ENCODE measurements at regions not wholly inside any gene's neighbourhood (a gene's known extent, or its start where the extent isn't known, plus 50 kb on each side); places are given as distances from the start of the nearest gene placed in this dataset.

DNA sequence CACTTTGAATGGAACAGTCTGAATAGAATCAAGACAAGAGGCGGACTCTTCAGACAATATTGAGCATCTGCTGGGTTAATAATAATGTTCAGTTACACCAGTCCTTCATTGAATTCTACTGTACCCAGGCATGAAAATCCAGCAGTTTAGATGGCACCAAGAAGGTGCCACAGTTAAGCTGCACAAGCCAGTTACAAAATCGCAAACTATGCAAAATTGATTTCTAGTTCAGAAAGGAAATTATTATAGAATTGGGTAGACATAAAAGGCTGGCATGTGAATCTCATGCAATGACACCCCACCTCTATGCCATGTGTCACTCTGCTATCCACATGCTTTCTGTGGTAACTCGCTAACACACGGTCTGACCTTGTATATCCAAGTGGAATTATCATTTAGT, 105.8 kb upstream of the VCX3A start:
- no peak for TF ChIP-seq CTCF (IDR thresholded peaks at IDR 0.05; ENCODE audit: unreplicated experiment)
- no peak overlapping the region for H3K27ac Mint-ChIP-seq

GRCh38 chrX:6614506-6614905, 79.6 kb upstream of the VCX3A start:
- Mint-ChIP-seq H3K4me3 (ENCODE audit: low read depth) (no peak overlapping the region), H3K4me1 (ENCODE audit: low read depth) (no peaks in the 10 kb centered on the region), H3K27ac (no peak overlapping the region), H3K36me3 (ENCODE audit: insufficient read depth) (no peaks in the 10 kb centered on the region), H3K27me3 (no peaks in the 10 kb centered on the region), H3K9me3 (ENCODE audit: low read depth) (peaks cover 8% of the 10 kb centered on the region)
- no peak for TF ChIP-seq CTCF (IDR thresholded peaks at IDR 0.05; ENCODE audit: unreplicated experiment)
- DNase-seq (ENCODE audit: low spot score, unreplicated experiment), result no peak

More for the DNA sequence above, 105.8 kb upstream of the VCX3A start:
- Mint-ChIP-seq H3K9me3 (ENCODE audit: low read depth) (peaks cover 7% of the 10 kb centered on the region), H3K4me3 (ENCODE audit: low read depth) (no peak overlapping the region), H3K36me3 (ENCODE audit: insufficient read depth) (peaks cover 2% of the 10 kb centered on the region), H3K4me1 (ENCODE audit: low read depth) (no peaks in the 10 kb centered on the region), H3K27me3 (no peaks in the 10 kb centered on the region)
- DNase-seq (ENCODE audit: low spot score, unreplicated experiment), result no peak

DNA sequence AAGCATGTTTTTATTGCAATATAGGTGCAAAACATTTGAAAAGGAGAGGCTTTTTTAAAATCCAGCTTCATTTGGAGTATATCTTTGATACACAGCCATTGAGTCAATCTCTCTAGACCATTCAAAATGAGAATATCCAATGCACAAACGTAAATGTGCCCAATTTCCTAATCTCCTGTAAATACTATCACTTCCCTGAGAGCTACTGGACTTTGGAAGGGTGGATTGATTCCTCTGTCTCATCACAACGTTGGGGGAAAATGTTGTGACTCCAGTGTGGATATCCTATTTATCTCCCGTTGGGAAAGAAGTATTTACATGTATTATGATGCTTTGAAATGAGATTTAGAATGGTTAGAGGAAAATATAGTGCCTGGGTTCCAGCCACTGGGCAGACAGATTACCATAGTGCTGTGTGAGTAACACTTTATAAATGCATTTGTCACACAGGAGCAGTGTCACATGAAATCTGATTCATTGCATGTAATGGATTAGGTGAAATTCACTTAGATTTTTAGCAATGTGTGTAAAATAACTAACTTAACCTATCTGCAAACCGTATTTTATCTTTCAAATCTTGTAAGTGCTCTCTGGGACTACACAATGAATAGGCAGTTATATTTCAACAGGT, 64.4 kb upstream of the VCX3A start:
- peaks cover 14% of the 10 kb centered on the region for H3K9me3 Mint-ChIP-seq (ENCODE audit: low read depth)
- no peaks in the 10 kb centered on the region for H3K4me1 Mint-ChIP-seq (ENCODE audit: low read depth)
- H3K27ac Mint-ChIP-seq, result no peak overlapping the region
- H3K36me3 Mint-ChIP-seq (ENCODE audit: insufficient read depth), result peaks cover 2% of the 10 kb centered on the region
- no peak for DNase-seq (ENCODE audit: low spot score, unreplicated experiment)
- H3K4me3 Mint-ChIP-seq (ENCODE audit: low read depth), result no peak overlapping the region
- no peak for TF ChIP-seq CTCF (IDR thresholded peaks at IDR 0.05; ENCODE audit: unreplicated experiment)
- H3K27me3 Mint-ChIP-seq, result no peaks in the 10 kb centered on the region

Measured in progenitor cell of endocrine pancreas (in vitro differentiated cells).